ENCODE measurements at regions not wholly inside any gene's neighbourhood (a gene's known extent, or its start where the extent isn't known, plus 50 kb on each side); places are given as distances from the start of the nearest gene placed in this dataset.

GRCh38 chr12:65660096-65660495, 164.2 kb upstream of the HMGA2 start:
- TF ChIP-seq CTCF (IDR thresholded peaks at IDR 0.05) (no peak), POLR2AphosphoS5 (IDR thresholded peaks at IDR 0.05; ENCODE audit: insufficient read depth in 1 of 2, low read depth in 1 of 2) (no peak), POLR2A (IDR thresholded peaks at IDR 0.05) (no peak)

Data from vagina (tissue), 2 donors.